ENCODE measurements at regions not wholly inside any gene's neighbourhood (a gene's known extent, or its start where the extent isn't known, plus 50 kb on each side); places are given as distances from the start of the nearest gene placed in this dataset.

DNA sequence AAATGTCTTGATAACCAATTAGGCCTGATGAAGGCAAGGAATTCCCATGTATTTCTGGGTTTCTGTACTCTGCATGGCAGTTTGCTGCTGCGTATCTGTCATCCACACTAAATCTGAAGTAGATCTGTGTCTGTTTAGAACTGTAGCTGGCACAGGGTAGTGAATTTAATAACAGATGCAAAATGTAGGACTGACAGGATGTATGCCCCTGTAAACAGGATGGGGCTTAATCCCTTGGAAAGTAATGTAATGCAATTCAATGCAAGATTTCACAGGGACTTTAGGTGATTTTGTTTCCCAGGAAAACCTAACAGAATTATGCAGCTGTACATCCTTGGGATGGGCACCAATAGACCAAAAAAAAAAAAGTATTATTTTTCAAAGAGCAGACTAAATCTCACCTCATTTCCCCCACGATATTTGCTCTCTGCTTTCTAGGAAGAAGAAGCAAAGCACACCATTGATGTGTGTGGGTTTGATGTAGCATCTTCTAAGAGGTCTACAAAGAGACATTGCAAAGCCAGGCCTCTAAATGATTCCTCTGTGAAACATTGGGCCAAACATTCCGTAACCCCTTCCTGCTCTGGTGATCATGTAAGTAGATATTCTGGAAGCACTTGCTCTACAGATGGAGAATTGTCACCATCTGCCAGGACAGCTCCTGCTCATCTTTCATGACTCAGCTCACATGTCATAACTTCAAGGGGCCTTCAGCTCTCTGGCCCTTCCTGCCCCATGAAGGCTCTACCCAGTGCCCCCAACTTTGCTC is 464.3 kb upstream of the RGMA start:
- H3K9me3 ChIP-seq (ENCODE audit: insufficient read depth, low read depth, low read length), result no peaks in the 10 kb centered on the region
- H2AFZ ChIP-seq (ENCODE audit: low read length), result no peak overlapping the region
- no peak overlapping the region for H3K9ac ChIP-seq (ENCODE audit: low read depth, low read length, poor library complexity, severe bottlenecking)
- no peaks in the 10 kb centered on the region for H3K9me2 ChIP-seq (replicated peaks; ENCODE audit: low read depth, low read length)
- no peaks in the 10 kb centered on the region for H3K27me3 ChIP-seq (ENCODE audit: insufficient read depth, low read length, poor library complexity, severe bottlenecking)
- no peaks in the 10 kb centered on the region for H4K20me1 ChIP-seq (ENCODE audit: insufficient read depth, low read length, poor library complexity, severe bottlenecking)
- H3K36me3 ChIP-seq (ENCODE audit: insufficient read depth, low read length), result no peaks in the 10 kb centered on the region
- no peak overlapping the region for H3K4me3 ChIP-seq (ENCODE audit: low read length, poor library complexity, severe bottlenecking)
- no peaks in the 10 kb centered on the region for H3K79me2 ChIP-seq (ENCODE audit: insufficient read depth, low read length)
- H3F3A ChIP-seq (ENCODE audit: low read depth), result no peaks in the 10 kb centered on the region
- TF ChIP-seq EZH2phosphoT487 (IDR thresholded peaks at IDR 0.05; ENCODE audit: borderline replicate concordance), result no peak
- TF ChIP-seq, protein P1, sequence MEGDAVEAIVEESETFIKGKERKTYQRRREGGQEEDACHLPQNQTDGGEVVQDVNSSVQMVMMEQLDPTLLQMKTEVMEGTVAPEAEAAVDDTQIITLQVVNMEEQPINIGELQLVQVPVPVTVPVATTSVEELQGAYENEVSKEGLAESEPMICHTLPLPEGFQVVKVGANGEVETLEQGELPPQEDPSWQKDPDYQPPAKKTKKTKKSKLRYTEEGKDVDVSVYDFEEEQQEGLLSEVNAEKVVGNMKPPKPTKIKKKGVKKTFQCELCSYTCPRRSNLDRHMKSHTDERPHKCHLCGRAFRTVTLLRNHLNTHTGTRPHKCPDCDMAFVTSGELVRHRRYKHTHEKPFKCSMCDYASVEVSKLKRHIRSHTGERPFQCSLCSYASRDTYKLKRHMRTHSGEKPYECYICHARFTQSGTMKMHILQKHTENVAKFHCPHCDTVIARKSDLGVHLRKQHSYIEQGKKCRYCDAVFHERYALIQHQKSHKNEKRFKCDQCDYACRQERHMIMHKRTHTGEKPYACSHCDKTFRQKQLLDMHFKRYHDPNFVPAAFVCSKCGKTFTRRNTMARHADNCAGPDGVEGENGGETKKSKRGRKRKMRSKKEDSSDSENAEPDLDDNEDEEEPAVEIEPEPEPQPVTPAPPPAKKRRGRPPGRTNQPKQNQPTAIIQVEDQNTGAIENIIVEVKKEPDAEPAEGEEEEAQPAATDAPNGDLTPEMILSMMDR (conservative IDR thresholded peaks at IDR 0.05; ENCODE audit: low read length), result no peak
- no peak overlapping the region for H3K4me2 ChIP-seq (ENCODE audit: low read depth, low read length, poor library complexity, severe bottlenecking)
- H3K4me1 ChIP-seq (ENCODE audit: insufficient read depth, low read length, poor library complexity, severe bottlenecking), result no peaks in the 10 kb centered on the region

GRCh38 chr15:93543093-93543492 is 454.1 kb upstream of the RGMA start:
- H3F3A ChIP-seq (ENCODE audit: low read depth), result no peaks in the 10 kb centered on the region
- H3K9ac ChIP-seq (ENCODE audit: low read depth, low read length, poor library complexity, severe bottlenecking), result no peak overlapping the region
- no peak overlapping the region for H3K4me3 ChIP-seq (ENCODE audit: low read length, poor library complexity, severe bottlenecking)

GRCh38 chr15:93527374-93528050 is 438.5 kb upstream of the RGMA start:
- Histone ChIP-seq H4K20me1 (ENCODE audit: insufficient read depth, low read length, poor library complexity, severe bottlenecking) (no peaks in the 10 kb centered on the region), H3K36me3 (ENCODE audit: insufficient read depth, low read length) (no peaks in the 10 kb centered on the region), H3K79me2 (ENCODE audit: insufficient read depth, low read length) (no peaks in the 10 kb centered on the region), H3F3A (ENCODE audit: low read depth) (no peaks in the 10 kb centered on the region), H3K4me3 (ENCODE audit: low read length, poor library complexity, severe bottlenecking) (no peak overlapping the region), H2AFZ (ENCODE audit: low read length) (no peak overlapping the region), H3K9me2 (replicated peaks; ENCODE audit: low read depth, low read length) (no peaks in the 10 kb centered on the region), H3K27me3 (ENCODE audit: insufficient read depth, low read length, poor library complexity, severe bottlenecking) (no peaks in the 10 kb centered on the region), H3K9ac (ENCODE audit: low read depth, low read length, poor library complexity, severe bottlenecking) (no peak overlapping the region), H3K4me2 (ENCODE audit: low read depth, low read length, poor library complexity, severe bottlenecking) (no peak overlapping the region), H3K9me3 (ENCODE audit: insufficient read depth, low read depth, low read length) (no peaks in the 10 kb centered on the region), H3K4me1 (ENCODE audit: insufficient read depth, low read length, poor library complexity, severe bottlenecking) (no peaks in the 10 kb centered on the region)
- TF ChIP-seq, protein P1 (conservative IDR thresholded peaks at IDR 0.05; ENCODE audit: low read length), result no peak
- no peak for TF ChIP-seq EZH2phosphoT487 (IDR thresholded peaks at IDR 0.05; ENCODE audit: borderline replicate concordance)

More at GRCh38 chr15:93543093-93543492, 454.1 kb upstream of the RGMA start:
- Histone ChIP-seq H3K27me3 (ENCODE audit: insufficient read depth, low read length, poor library complexity, severe bottlenecking) (no peaks in the 10 kb centered on the region), H3K4me1 (ENCODE audit: insufficient read depth, low read length, poor library complexity, severe bottlenecking) (no peaks in the 10 kb centered on the region), H3K9me3 (ENCODE audit: insufficient read depth, low read depth, low read length) (no peaks in the 10 kb centered on the region), H3K36me3 (ENCODE audit: insufficient read depth, low read length) (no peaks in the 10 kb centered on the region), H3K4me2 (ENCODE audit: low read depth, low read length, poor library complexity, severe bottlenecking) (no peak overlapping the region), H4K20me1 (ENCODE audit: insufficient read depth, low read length, poor library complexity, severe bottlenecking) (no peaks in the 10 kb centered on the region), H2AFZ (ENCODE audit: low read length) (no peak overlapping the region), H3K9me2 (replicated peaks; ENCODE audit: low read depth, low read length) (no peaks in the 10 kb centered on the region), H3K79me2 (ENCODE audit: insufficient read depth, low read length) (no peaks in the 10 kb centered on the region)
- no peak for TF ChIP-seq EZH2phosphoT487 (IDR thresholded peaks at IDR 0.05; ENCODE audit: borderline replicate concordance)
- TF ChIP-seq, protein P1 (conservative IDR thresholded peaks at IDR 0.05; ENCODE audit: low read length), result no peak

Measured in Loucy (cell line).